MM.1S (cell line): ENCODE measurements at regions not wholly inside any gene's neighbourhood (a gene's known extent, or its start where the extent isn't known, plus 50 kb on each side); places are given as distances from the start of the nearest gene placed in this dataset.

ENCODE experiments used
- DNase-seq: peaks from one replicate; pipeline ENCODE4 v3.0.0-alpha.2; 2015
- H2AFZ ChIP-seq: fragments of 300-600 bp; sonication (generic); 2 replicates; pipeline ENCODE4 v1.6.0; 2016; ENCODE audit warnings: antibody characterized with exemption, low read length
- H3F3A ChIP-seq: fragments of 300-600 bp; sonication (generic); 2 replicates; pipeline ENCODE4 v1.6.1; 2016; ENCODE audit warnings: mild to moderate bottlenecking, antibody characterized with exemption, low read length, moderate library complexity, mixed read lengths; ENCODE audit not compliant: insufficient read depth
- H3K27ac ChIP-seq: fragments of 300-600 bp; sonication (generic); 2 replicates; pipeline ENCODE4 v1.5.1; 2016; ENCODE audit warnings: mild to moderate bottlenecking, low read length
- H3K27me3 ChIP-seq: fragments of 300-600 bp; sonication (generic); replicated peaks from 2 replicates; pipeline ENCODE4 v1.6.0; 2016; ENCODE audit warnings: low read length; ENCODE audit not compliant: insufficient read depth
- H3K36me3 ChIP-seq: fragments of 300-600 bp; sonication (generic); replicated peaks from 2 replicates; pipeline ENCODE4 v1.6.1; 2016; ENCODE audit warnings: mild to moderate bottlenecking, low read length, mixed read lengths; ENCODE audit not compliant: insufficient read depth
- H3K4me1 ChIP-seq: fragments of 300-600 bp; sonication (generic); 2 replicates; pipeline ENCODE4 v1.6.1; 2016; ENCODE audit warnings: low read length, mixed read lengths
- H3K4me2 ChIP-seq: fragments of 300-600 bp; sonication (generic); 2 replicates; pipeline ENCODE4 v1.6.0; 2016; ENCODE audit warnings: low read depth, low read length
- H3K4me3 ChIP-seq: fragments of 300-600 bp; sonication (generic); 2 replicates; pipeline ENCODE4 v1.5.1; 2016; ENCODE audit warnings: low read length, mixed read lengths
- H3K79me2 ChIP-seq: fragments of 300-600 bp; sonication (generic); 2 replicates; pipeline ENCODE4 v1.6.1; 2016; ENCODE audit warnings: mixed run types, low read length, mixed read lengths
- H3K9ac ChIP-seq: fragments of 300-600 bp; sonication (generic); 2 replicates; pipeline ENCODE4 v1.6.1; 2016; ENCODE audit warnings: low read length, mixed read lengths
- H3K9me2 ChIP-seq: fragments of 300-600 bp; sonication (generic); replicated peaks from 2 replicates; pipeline ENCODE4 v1.6.1; 2016; ENCODE audit warnings: mild to moderate bottlenecking, low read length, mixed read lengths; ENCODE audit not compliant: insufficient read depth
- H3K9me3 ChIP-seq: fragments of 300-600 bp; sonication (generic); replicated peaks from 2 replicates; pipeline ENCODE4 v1.6.1; 2016; ENCODE audit warnings: mild to moderate bottlenecking, low read length, mixed read lengths; ENCODE audit not compliant: insufficient read depth
- H4K20me1 ChIP-seq: fragments of 300-600 bp; sonication (generic); 2 replicates; pipeline ENCODE4 v1.6.1; 2016; ENCODE audit warnings: mild to moderate bottlenecking, low read length, moderate library complexity, mixed read lengths; ENCODE audit not compliant: insufficient read depth
- CTCF ChIP-seq: fragments of 300-600 bp; sonication (generic); IDR thresholded peaks from 2 replicates; pipeline ENCODE4 v1.5.1; 2016; ENCODE audit warnings: antibody characterized with exemption, low read length, mixed read lengths
- EZH2 ChIP-seq: fragments of 300-600 bp; sonication (generic); optimal IDR thresholded peaks from 2 replicates; pipeline ENCODE3; 2017; ENCODE audit warnings: low read depth, mild to moderate bottlenecking, antibody characterized with exemption, low read length, mixed read lengths
- EZH2phosphoT487 ChIP-seq: fragments of 300-600 bp; sonication (generic); IDR thresholded peaks from 2 replicates; pipeline ENCODE4 v1.6.1; 2018; ENCODE audit warnings: antibody characterized with exemption, low read length

- Histone ChIP-seq H3K36me3 (no peaks in the 10 kb centered on the region), H2AFZ (no peak overlapping the region), H3K9me3 (no peaks in the 10 kb centered on the region), H3K4me1 (no peaks in the 10 kb centered on the region), H3K79me2 (no peaks in the 10 kb centered on the region), H3K4me2 (no peak overlapping the region), H4K20me1 (no peaks in the 10 kb centered on the region), H3K27ac (no peak overlapping the region), H3K27me3 (no peaks in the 10 kb centered on the region), H3F3A (no peaks in the 10 kb centered on the region), H3K9me2 (no peaks in the 10 kb centered on the region), H3K9ac (no peak overlapping the region), H3K4me3 (no peak overlapping the region)
- DNase-seq: no peak
- TF ChIP-seq CTCF (no peak), EZH2phosphoT487 (no peak), EZH2 (no peak)
Measured at GRCh38 chr9:82584349-82584863, 478.5 kb downstream of the RASEF start.

GRCh38 chr9:82586918-82587356 is 476.0 kb downstream of the RASEF start:
- Histone ChIP-seq H3K27ac (no peak overlapping the region), H3K27me3 (no peaks in the 10 kb centered on the region), H3K9me3 (no peaks in the 10 kb centered on the region), H3K9me2 (no peaks in the 10 kb centered on the region), H3K9ac (no peak overlapping the region), H4K20me1 (no peaks in the 10 kb centered on the region), H3K79me2 (no peaks in the 10 kb centered on the region), H3F3A (no peaks in the 10 kb centered on the region), H3K4me2 (no peak overlapping the region), H2AFZ (no peak overlapping the region), H3K36me3 (no peaks in the 10 kb centered on the region), H3K4me3 (no peak overlapping the region), H3K4me1 (no peaks in the 10 kb centered on the region)
- DNase-seq: no peak
- TF ChIP-seq EZH2 (no peak), CTCF (no peak), EZH2phosphoT487 (no peak)

GRCh38 chr9:82588301-82589180 is 474.4 kb downstream of the RASEF start:
- Histone ChIP-seq H3K27ac (no peak overlapping the region), H2AFZ (no peak overlapping the region), H3K4me1 (no peaks in the 10 kb centered on the region), H3K4me3 (no peak overlapping the region), H3K9ac (no peak overlapping the region), H4K20me1 (no peaks in the 10 kb centered on the region), H3K79me2 (no peaks in the 10 kb centered on the region), H3K9me2 (no peaks in the 10 kb centered on the region), H3F3A (no peaks in the 10 kb centered on the region), H3K9me3 (no peaks in the 10 kb centered on the region), H3K36me3 (no peaks in the 10 kb centered on the region), H3K27me3 (no peaks in the 10 kb centered on the region), H3K4me2 (no peak overlapping the region)
- DNase-seq: no peak
- TF ChIP-seq EZH2 (no peak), CTCF (no peak), EZH2phosphoT487 (no peak)
